HCT116 (cell line): ENCODE measurements at regions not wholly inside any gene's neighbourhood (a gene's known extent, or its start where the extent isn't known, plus 50 kb on each side); places are given as distances from the start of the nearest gene placed in this dataset.

Source experiments
- ATAC-seq: fragments of 200-7000 bp; cut with Tn5 transposase; 2 replicates; pipeline ENCODE4 v1.9.1; 2020; ENCODE audit warnings: mild to moderate bottlenecking, moderate library complexity
- BruUV-seq: library from RNA; stranded (reverse); fragments of 400-500 nt; replicated peaks from 2 replicates; lab custom pipeline; 2021; lab: Mats Ljungman, UMichigan
- CTCF ChIA-PET: fragments of 300-600 bp; sonication (Branson Sonifier 250); formaldehyde crosslinking; loops from one replicate; lab custom pipeline; 2021; ENCODE audit warnings: antibody characterized with exemption; lab: Charles Lee
- POLR2A ChIA-PET: fragments of 300-600, 350-600 bp; sonication (Branson Sonifier 250); formaldehyde crosslinking; loops from one replicate; lab custom pipeline; 2021; ENCODE audit warnings: antibody characterized with exemption; lab: Charles Lee
- RAD21 ChIA-PET, 2 experiments: fragments of 300-600 bp; sonication (Branson Sonifier 250); formaldehyde crosslinking; loops; one replicate each; lab custom pipeline; 2023; ENCODE audit warnings: low total read pairs in 2 of 2; ENCODE audit not compliant: uncharacterized antibody in 2 of 2, unreplicated experiment in 2 of 2, low non-redundant PET in 1 of 2; lab: Charles Lee
- DNase-seq: peaks from one replicate; pipeline ENCODE4 v3.0.0-alpha.2; 2010; ENCODE audit warnings: low read depth, low spot score
- H2AFZ ChIP-seq: fragments of 200-600 bp; shearing (Covaris generic), sonication (generic); 2 replicates; pipeline ENCODE4 v1.6.1; 2017; ENCODE audit warnings: low read depth, mixed run types, mixed read lengths, antibody characterized with exemption, low read length; ENCODE audit not compliant: poor library complexity, severe bottlenecking
- H3K27ac ChIP-seq: 2 replicates; pipeline ENCODE4 v1.5.1; 2012; ENCODE audit warnings: low read depth, low read length
- H3K27me3 ChIP-seq: fragments of 200-600 bp; sonication (generic); 2 replicates; pipeline ENCODE4 v1.6.1; 2016; ENCODE audit warnings: mixed run types, low read length, mixed read lengths; ENCODE audit not compliant: insufficient read depth
- H3K36me3 ChIP-seq, 2 experiments: fragments of 200-500 bp in 1 of 2; fragments of 200-600 bp in 1 of 2; sonication (Bioruptor generic) in 1 of 2; sonication (generic) in 1 of 2; 2 replicates each; pipeline versions ENCODE4 v1.5.1 to v1.6.1; 2014 to 2016; ENCODE audit warnings: low read length in 2 of 2, inconsistent platforms in 1 of 2, mixed read lengths in 1 of 2, mixed run types in 1 of 2; ENCODE audit not compliant: insufficient read depth in 2 of 2, control insufficient read depth in 1 of 2
- H3K4me1 ChIP-seq, 2 experiments: fragments of 200-600 bp in 1 of 2; sonication (generic) in 1 of 2; 2 replicates each; pipeline versions ENCODE4 v1.5.1 to v1.6.1; 2012 to 2017; ENCODE audit warnings: low read length in 2 of 2, inconsistent platforms in 1 of 2, mild to moderate bottlenecking in 1 of 2, mixed read lengths in 1 of 2, mixed run types in 1 of 2, moderate library complexity in 1 of 2; ENCODE audit not compliant: insufficient read depth in 2 of 2, control insufficient read depth in 1 of 2
- H3K4me2 ChIP-seq: fragments of 200-600 bp; sonication (generic); 2 replicates; pipeline ENCODE4 v1.6.1; 2017; ENCODE audit warnings: mixed run types, low read length, mixed read lengths
- H3K4me3 ChIP-seq, 2 experiments: fragments of 200-600 bp in 1 of 2; sonication (generic) in 1 of 2; replicated peaks in 1 of 2; 2 replicates each; pipeline ENCODE4 v1.5.1; 2011 to 2016; ENCODE audit warnings: low read length in 2 of 2, control low read depth in 1 of 2, low read depth in 1 of 2, mild to moderate bottlenecking in 1 of 2, mixed read lengths in 1 of 2, mixed run types in 1 of 2
- H3K79me2 ChIP-seq: fragments of 200-600 bp; sonication (generic); 2 replicates; pipeline ENCODE4 v1.6.1; 2017; ENCODE audit warnings: mild to moderate bottlenecking, mixed run types, low read length, moderate library complexity, mixed read lengths; ENCODE audit not compliant: insufficient read depth
- H3K9ac ChIP-seq: fragments of 200-600 bp; sonication (generic); 2 replicates; pipeline ENCODE4 v1.6.1; 2016; ENCODE audit warnings: low read length, mixed read lengths
- H3K9me2 ChIP-seq: fragments of 200-600 bp; sonication (generic), shearing (Covaris generic); 2 replicates; pipeline ENCODE4 v1.6.1; 2017; ENCODE audit warnings: mixed run types, mild to moderate bottlenecking, moderate library complexity; ENCODE audit not compliant: insufficient read depth
- H3K9me3 ChIP-seq, 2 experiments: fragments of 200-500 bp in 1 of 2; fragments of 200-600 bp in 1 of 2; sonication (Bioruptor generic) in 1 of 2; sonication (generic) in 1 of 2; 2 replicates each; pipeline ENCODE4 v1.6.1; 2014 to 2017; ENCODE audit warnings: low read length in 2 of 2, mixed read lengths in 2 of 2, inconsistent platforms in 1 of 2, low read depth in 1 of 2, mild to moderate bottlenecking in 1 of 2, mixed run types in 1 of 2, moderate library complexity in 1 of 2; ENCODE audit not compliant: control insufficient read depth in 1 of 2, insufficient read depth in 1 of 2
- H4K20me1 ChIP-seq: fragments of 200-600 bp; sonication (generic), shearing (Covaris generic); 2 replicates; pipeline ENCODE4 v1.6.1; 2017; ENCODE audit warnings: mixed run types, mild to moderate bottlenecking, moderate library complexity; ENCODE audit not compliant: insufficient read depth
- CEBPB ChIP-seq: IDR thresholded peaks from 2 replicates; pipeline ENCODE4 v1.6.1; 2012; ENCODE audit warnings: low read depth
- EGR1 ChIP-seq: IDR thresholded peaks from 2 replicates; pipeline ENCODE4 v1.6.1; 2012; ENCODE audit warnings: low read depth
- ELF1 ChIP-seq: IDR thresholded peaks from 2 replicates; pipeline ENCODE4 v1.6.1; 2012; ENCODE audit warnings: low read depth, borderline replicate concordance
- EZH2 ChIP-seq: fragments of 200-600 bp; sonication (generic); IDR thresholded peaks from 2 replicates; pipeline ENCODE4 v1.6.1; 2017; ENCODE audit warnings: antibody characterized with exemption, mixed run types
- MAX ChIP-seq: IDR thresholded peaks from 2 replicates; pipeline ENCODE4 v1.6.1; 2012
- POLR2A ChIP-seq: IDR thresholded peaks from 2 replicates; pipeline ENCODE4 v1.7.0; 2011; ENCODE audit warnings: borderline replicate concordance; ENCODE audit not compliant: insufficient read depth, insufficient read length; ENCODE audit errors: extremely low read depth
- SP1 ChIP-seq: IDR thresholded peaks from 2 replicates; pipeline ENCODE4 v1.6.1; 2012; ENCODE audit warnings: low read depth
- TCF7L2 ChIP-seq: IDR thresholded peaks from 2 replicates; pipeline ENCODE4 v1.7.0; 2011; ENCODE audit warnings: borderline replicate concordance, inconsistent platforms; ENCODE audit not compliant: insufficient read depth, insufficient read length; ENCODE audit errors: extremely low read depth
- YY1 ChIP-seq: IDR thresholded peaks from 2 replicates; pipeline ENCODE4 v1.6.1; 2011; ENCODE audit warnings: low read length, low read depth, moderate library complexity, mild to moderate bottlenecking; ENCODE audit not compliant: insufficient replicate concordance; ENCODE audit errors: extremely low read depth
- ZBTB33 ChIP-seq: IDR thresholded peaks from 2 replicates; pipeline ENCODE4 v1.6.1; 2011; ENCODE audit warnings: mild to moderate bottlenecking, low read length, moderate library complexity; ENCODE audit not compliant: insufficient replicate concordance; ENCODE audit errors: extremely low read depth
- ZFX ChIP-seq: fragments of 450-650 bp; IDR thresholded peaks from 2 replicates; pipeline ENCODE4 v1.6.1; 2017
- ZNF274 ChIP-seq: fragments of 200-500 bp; sonication (Bioruptor generic); IDR thresholded peaks from 2 replicates; pipeline ENCODE4 v1.6.1; 2014; ENCODE audit warnings: mild to moderate bottlenecking, low read depth, low read length, inconsistent platforms
- intact Hi-C: fragments of 100-400 bp; cut with micrococcal nuclease; formaldehyde crosslinking; loops from 2 replicates; pipeline ENCODE4 v1.10.0; 2022

- RAD21 ChIA-PET: no interaction called here
- BruUV-seq: no TSS peak
- CTCF ChIA-PET: no interaction called here
- POLR2A ChIA-PET: no interaction called here
- H3K9me3 ChIP-seq: no peaks in the 10 kb centered on the region
- TF ChIP-seq TCF7L2 (no peak), POLR2A (no peak), SP1 (no peak), CEBPB (no peak), YY1 (no peak), ZBTB33 (no peak), EGR1 (no peak), EZH2 (no peak), MAX (no peak), ELF1 (no peak), ZFX (no peak), ZNF274 (no peak)
- TF ChIP-seq, all 23 proteins: peak for 0
- no peak for ATAC-seq
- H3K9me2 ChIP-seq: no peaks in the 10 kb centered on the region
- H3K4me1 ChIP-seq: no peaks in the 10 kb centered on the region
- H3K4me2 ChIP-seq: no peak overlapping the region
- H4K20me1 ChIP-seq: no peaks in the 10 kb centered on the region
- no peak overlapping the region for H3K4me3 ChIP-seq
- H3K27me3 ChIP-seq: peaks cover 32% of the 10 kb centered on the region
- H3K79me2 ChIP-seq: no peaks in the 10 kb centered on the region
- DNase-seq: no peak
- no peaks in the 10 kb centered on the region for H3K36me3 ChIP-seq
- H2AFZ ChIP-seq: no peak overlapping the region
- intact Hi-C loops: no loop called here
- H3K9ac ChIP-seq: no peak overlapping the region
- H3K27ac ChIP-seq: no peak overlapping the region
Observed at GRCh38 chr11:128400382-128401203, 186.8 kb downstream of the ETS1 start.
